Stimulated activated CD8-positive, alpha-beta memory T cell treated with anti-CD3 and anti-CD28 coated beads, Interleukin-7, amount 100 ng/mL, for 48 hours (primary cell): ENCODE measurements at regions not wholly inside any gene's neighbourhood (a gene's known extent, or its start where the extent isn't known, plus 50 kb on each side); places are given as distances from the start of the nearest gene placed in this dataset.

Experiments
- DNase-seq, 2 donors: peaks; one replicate each; pipeline ENCODE4 v3.0.0-alpha.2; 2020; ENCODE audit warnings: low read depth in 1 of 2; ENCODE audit errors: extremely low read depth in 1 of 2

GRCh38 chr2:120807751-120808150 is 72.1 kb downstream of the GLI2 start:
- no peak for DNase-seq

- DNase-seq, result no peak
Observed at GRCh38 chr2:120809151-120809550, 73.5 kb downstream of the GLI2 start.

GRCh38 chr2:120809609-120810440 is 74.2 kb downstream of the GLI2 start:
- no peak for DNase-seq

- DNase-seq, result no peak
Observed at GRCh38 chr2:120810639-120811038, 75.0 kb downstream of the GLI2 start.

DNA sequence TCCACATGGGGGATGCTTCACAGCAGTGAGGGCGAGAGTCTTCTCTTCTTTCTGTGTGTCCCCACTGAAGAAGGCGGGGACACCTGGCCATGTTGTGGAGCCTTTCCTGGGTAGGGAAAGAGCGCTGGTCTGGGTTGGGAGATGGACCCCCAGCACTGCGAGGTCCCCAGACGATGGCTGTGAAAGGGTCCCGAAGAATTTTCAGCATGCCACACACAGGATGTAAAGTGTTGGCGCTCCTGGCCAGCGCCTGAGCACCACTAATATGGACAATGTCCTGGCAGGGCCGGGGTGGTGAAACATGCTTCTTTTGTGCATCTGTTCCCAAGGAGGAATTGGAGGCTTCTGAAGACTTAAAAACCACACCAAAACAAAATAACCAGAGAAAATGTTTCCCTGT is 77.2 kb downstream of the GLI2 start:
- no peak for DNase-seq

GRCh38 chr2:120814352-120814751 is 78.7 kb downstream of the GLI2 start:
- no peak for DNase-seq

- DNase-seq, result no peak
Observed at GRCh38 chr2:120815292-120815691, 79.6 kb downstream of the GLI2 start.

GRCh38 chr2:120817136-120817955 is 81.7 kb downstream of the GLI2 start:
- no peak for DNase-seq

DNA sequence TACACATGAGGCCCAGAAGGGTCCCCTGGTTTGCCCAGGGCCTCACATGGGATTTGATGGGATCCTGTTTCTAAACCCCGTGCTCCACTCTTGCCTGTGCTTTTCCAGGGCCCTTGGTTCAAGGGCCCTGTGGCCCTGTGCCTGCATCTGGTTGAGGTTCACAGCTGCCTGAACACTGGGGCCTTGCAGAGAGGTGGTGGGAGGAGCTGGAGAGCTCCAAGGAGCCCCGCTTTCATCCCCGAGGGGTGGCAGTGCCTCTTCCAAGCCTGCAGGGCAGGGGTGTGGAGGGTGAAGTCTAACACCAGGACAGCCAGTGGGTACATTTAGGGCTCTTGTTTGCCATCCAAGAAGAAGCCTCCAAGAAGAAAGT is 82.3 kb downstream of the GLI2 start:
- no peak for DNase-seq

DNA sequence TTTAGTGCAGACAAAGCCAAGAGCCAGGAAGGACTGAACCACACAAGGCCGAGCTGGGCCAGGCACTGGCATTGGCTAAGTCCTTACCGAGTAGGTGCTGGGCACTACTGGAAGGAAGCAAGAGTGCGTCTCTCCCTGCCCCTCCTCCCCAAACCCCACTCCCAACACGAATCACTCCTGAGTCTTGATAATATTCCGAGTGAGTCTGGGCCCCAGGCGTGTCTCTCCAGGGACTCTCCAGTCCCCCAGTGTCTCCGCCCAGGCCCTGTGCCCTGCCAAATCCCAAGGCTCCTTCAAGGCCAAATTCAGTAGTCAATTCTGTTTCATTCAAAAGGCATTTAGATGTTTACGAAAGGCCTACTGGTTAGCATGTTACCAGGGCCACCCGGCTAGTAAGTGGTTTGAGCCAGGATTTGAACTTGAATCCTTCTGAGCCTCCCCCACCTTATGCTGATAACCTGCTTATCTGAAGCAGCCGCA is 82.8 kb downstream of the GLI2 start:
- DNase-seq, result no peak

- no peak for DNase-seq
Observed at GRCh38 chr2:120819720-120820210, 84.1 kb downstream of the GLI2 start.

DNA sequence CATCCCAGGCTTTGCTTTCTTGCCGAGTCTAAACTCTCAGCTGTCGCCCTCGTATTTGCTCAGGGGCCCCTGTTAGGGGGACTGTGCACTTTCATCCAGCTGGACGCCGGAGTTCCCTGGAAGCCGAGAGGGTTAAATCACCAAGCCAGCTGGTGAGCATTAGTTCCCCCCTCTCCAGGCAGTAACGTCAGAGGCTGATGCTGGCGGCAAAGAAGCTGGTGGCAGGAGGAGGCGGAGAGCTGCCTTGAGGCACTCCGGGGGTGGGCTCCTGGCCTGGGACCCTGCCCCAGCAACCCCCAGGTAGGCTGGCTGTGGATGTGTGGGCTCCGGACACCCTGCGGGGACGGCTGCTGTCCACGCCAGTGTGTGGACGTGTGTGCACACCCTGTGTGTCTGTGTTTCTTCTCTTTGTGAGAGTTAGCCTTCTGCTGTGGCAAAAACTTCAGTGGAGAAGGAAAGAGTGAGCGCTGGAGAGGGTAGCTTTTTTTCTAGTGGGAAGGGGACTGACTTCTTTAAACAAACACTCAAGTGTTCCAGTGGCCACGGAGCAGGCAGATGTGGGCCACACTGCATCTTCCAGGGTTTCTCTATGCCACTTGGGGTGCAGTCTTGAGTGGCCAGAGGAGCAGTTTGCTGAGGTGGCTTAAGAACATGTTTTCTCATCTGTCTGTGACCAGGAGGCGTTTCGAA is 84.7 kb downstream of the GLI2 start:
- no peak for DNase-seq

- DNase-seq, result no peak
Observed at GRCh38 chr2:120820953-120821279, 85.2 kb downstream of the GLI2 start.

GRCh38 chr2:120821446-120822160 is 85.9 kb downstream of the GLI2 start:
- DNase-seq, result no peak

DNA sequence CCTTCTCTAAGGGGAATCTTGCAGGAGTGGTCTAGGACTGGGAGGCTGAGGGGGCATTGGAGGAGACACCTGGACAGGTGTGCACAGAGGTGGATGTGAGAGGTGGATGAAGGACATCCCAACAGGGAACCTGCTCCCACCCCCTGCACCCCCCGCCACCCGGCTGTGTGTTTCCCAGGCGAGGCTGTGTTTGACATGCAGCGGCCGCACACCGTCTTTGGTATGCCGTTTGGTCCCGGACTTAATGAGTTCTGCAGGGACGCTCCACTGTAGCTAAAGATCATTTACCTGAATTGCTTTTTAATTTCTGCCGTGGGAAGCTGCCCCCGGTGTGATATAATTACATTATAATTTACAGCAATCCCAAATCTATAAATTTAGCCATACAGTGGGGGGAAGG is 87.3 kb downstream of the GLI2 start:
- DNase-seq, result no peak

DNA sequence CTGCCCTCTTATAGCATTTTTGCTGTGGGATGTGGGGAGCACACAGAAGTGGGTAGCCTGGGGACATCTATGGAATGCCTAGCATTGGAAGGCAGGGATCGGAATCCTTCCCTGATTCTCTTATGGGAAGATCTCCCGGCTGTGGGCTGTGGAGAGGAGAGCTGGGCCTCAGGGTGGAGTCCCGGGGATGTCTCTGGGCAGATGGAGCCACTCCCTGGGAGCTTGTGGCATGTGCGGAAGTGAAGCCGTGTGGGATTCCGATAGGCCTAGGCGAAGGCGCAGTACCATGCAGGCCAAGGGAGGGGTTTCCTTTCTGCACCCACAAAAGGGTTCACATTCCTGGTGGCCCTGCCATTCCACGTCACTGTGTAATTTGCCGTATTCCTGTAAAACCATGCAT is 87.9 kb downstream of the GLI2 start:
- no peak for DNase-seq

DNA sequence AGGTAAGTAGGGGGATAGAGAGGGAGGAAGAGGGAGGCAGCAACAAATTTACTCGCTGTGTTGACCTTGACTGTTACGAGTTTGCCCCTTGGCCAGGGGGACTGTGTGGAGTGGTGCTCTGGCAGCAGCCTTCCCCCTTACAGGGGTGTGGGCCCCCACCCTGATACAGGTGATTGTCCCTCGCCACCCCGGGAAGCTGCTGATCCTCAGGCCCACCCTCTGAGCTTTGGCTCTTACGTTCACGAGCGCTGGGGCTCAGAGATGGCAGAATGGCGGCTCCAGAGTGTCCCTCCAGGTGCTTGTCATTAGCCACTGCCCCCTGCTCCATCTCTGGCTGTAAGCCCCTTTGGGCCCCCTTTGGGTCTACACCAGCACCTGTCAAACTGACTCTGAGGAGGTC is 88.6 kb downstream of the GLI2 start:
- DNase-seq, result no peak

DNA sequence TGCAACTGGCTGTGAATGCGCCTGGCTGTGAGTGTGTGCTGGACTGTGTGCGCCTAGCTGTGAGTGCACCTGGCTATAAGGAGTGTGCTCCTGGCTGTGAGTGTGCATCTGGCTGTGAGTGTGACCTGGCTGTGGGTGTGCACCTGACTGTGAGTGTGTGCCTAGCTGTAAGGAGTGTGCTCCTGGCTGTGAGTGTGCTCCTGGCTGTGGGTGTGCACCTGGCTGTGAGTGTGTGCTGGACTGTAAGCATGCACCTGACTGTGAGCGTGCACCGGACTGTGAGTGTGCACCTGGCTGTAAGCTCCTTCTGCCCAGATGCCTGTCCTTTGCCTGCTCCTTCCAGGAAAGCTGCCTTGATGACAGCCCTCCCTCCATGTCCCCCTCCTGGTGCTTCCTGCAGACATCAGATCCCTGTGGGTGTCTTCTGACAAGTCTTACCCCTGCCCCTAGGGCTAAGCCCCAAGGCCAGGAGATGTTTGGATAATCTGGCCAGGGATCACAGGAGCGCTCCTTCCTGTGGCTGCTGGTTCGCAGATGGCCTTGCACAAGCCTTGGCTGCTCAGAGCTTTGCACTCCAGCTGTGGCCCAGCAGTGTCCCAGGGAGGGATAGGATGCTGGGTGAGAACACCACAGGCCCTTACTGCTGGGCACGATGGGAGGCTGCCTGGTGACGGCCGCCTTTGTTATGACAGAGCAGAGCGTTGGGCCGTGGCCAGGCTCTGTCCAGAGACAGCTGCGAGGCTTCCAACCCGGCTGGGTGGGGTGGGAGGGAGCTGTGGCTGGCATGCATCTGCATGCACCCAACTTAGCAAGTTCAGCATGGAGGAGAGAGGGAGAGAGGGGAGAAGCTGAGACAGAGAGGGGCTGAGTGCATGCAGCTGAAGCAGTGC is 89.9 kb downstream of the GLI2 start:
- DNase-seq, result no peak

GRCh38 chr2:120826260-120826648 is 90.6 kb downstream of the GLI2 start:
- no peak for DNase-seq
